ENCODE measurements at regions not wholly inside any gene's neighbourhood (a gene's known extent, or its start where the extent isn't known, plus 50 kb on each side); places are given as distances from the start of the nearest gene placed in this dataset.

- H3K9me3 ChIP-seq (replicated peaks; ENCODE audit: control insufficient read depth, low read depth, low read length), result no peaks in the 10 kb centered on the region
- WGBS (ENCODE audit: insufficient coverage), result no CpG with 5 or more reads among the region's 6 CpGs
- H3K4me3 ChIP-seq (ENCODE audit: low read length), result no peak overlapping the region
- peak; percentile 87 for DNase-seq
- H3K4me1 ChIP-seq (ENCODE audit: control insufficient read depth, insufficient read depth, low read length), result peaks cover 6% of the 10 kb centered on the region
- no peaks in the 10 kb centered on the region for H3K27me3 ChIP-seq (ENCODE audit: control insufficient read depth, insufficient read depth, low read length)
- H3K27ac ChIP-seq (ENCODE audit: low read length), result no peak overlapping the region
- no peaks in the 10 kb centered on the region for H3K36me3 ChIP-seq (ENCODE audit: control insufficient read depth, insufficient read depth, low read length)
Observed at GRCh38 chr3:30199096-30199759, 407.2 kb upstream of the TGFBR2 start.

GRCh38 chr3:30199855-30200254 is 406.5 kb upstream of the TGFBR2 start:
- Histone ChIP-seq H3K9me3 (replicated peaks; ENCODE audit: control insufficient read depth, low read depth, low read length) (no peaks in the 10 kb centered on the region), H3K4me3 (ENCODE audit: low read length) (no peak overlapping the region), H3K27ac (ENCODE audit: low read length) (peak overlapping the region; percentile 25), H3K27me3 (ENCODE audit: control insufficient read depth, insufficient read depth, low read length) (no peaks in the 10 kb centered on the region), H3K36me3 (ENCODE audit: control insufficient read depth, insufficient read depth, low read length) (no peaks in the 10 kb centered on the region), H3K4me1 (ENCODE audit: control insufficient read depth, insufficient read depth, low read length) (peaks cover 6% of the 10 kb centered on the region)
- DNase-seq, result peak; percentile 70
- WGBS (ENCODE audit: insufficient coverage), result no CpG with 5 or more reads among the region's 3 CpGs

GRCh38 chr3:30201715-30202114 is 404.7 kb upstream of the TGFBR2 start:
- Histone ChIP-seq H3K27ac (ENCODE audit: low read length) (no peak overlapping the region), H3K9me3 (replicated peaks; ENCODE audit: control insufficient read depth, low read depth, low read length) (no peaks in the 10 kb centered on the region), H3K4me3 (ENCODE audit: low read length) (no peak overlapping the region), H3K4me1 (ENCODE audit: control insufficient read depth, insufficient read depth, low read length) (peaks cover 6% of the 10 kb centered on the region), H3K27me3 (ENCODE audit: control insufficient read depth, insufficient read depth, low read length) (no peaks in the 10 kb centered on the region), H3K36me3 (ENCODE audit: control insufficient read depth, insufficient read depth, low read length) (no peaks in the 10 kb centered on the region)
- DNase-seq, result no peak

- Histone ChIP-seq H3K36me3 (ENCODE audit: control insufficient read depth, insufficient read depth, low read length) (no peaks in the 10 kb centered on the region), H3K9me3 (replicated peaks; ENCODE audit: control insufficient read depth, low read depth, low read length) (no peaks in the 10 kb centered on the region), H3K27ac (ENCODE audit: low read length) (no peak overlapping the region), H3K4me3 (ENCODE audit: low read length) (no peak overlapping the region), H3K4me1 (ENCODE audit: control insufficient read depth, insufficient read depth, low read length) (peaks cover 3% of the 10 kb centered on the region), H3K27me3 (ENCODE audit: control insufficient read depth, insufficient read depth, low read length) (no peaks in the 10 kb centered on the region)
- no peak for DNase-seq
- WGBS (ENCODE audit: insufficient coverage), result no CpG with 5 or more reads among the region's 2 CpGs
Observed at GRCh38 chr3:30203301-30203700, 403.1 kb upstream of the TGFBR2 start.

- Histone ChIP-seq H3K9me3 (replicated peaks; ENCODE audit: control insufficient read depth, low read depth, low read length) (no peaks in the 10 kb centered on the region), H3K27me3 (ENCODE audit: control insufficient read depth, insufficient read depth, low read length) (no peaks in the 10 kb centered on the region), H3K4me3 (ENCODE audit: low read length) (no peak overlapping the region), H3K27ac (ENCODE audit: low read length) (no peak overlapping the region), H3K4me1 (ENCODE audit: control insufficient read depth, insufficient read depth, low read length) (peaks cover 3% of the 10 kb centered on the region), H3K36me3 (ENCODE audit: control insufficient read depth, insufficient read depth, low read length) (no peaks in the 10 kb centered on the region)
- no peak for DNase-seq
Observed at GRCh38 chr3:30204126-30204525, 402.3 kb upstream of the TGFBR2 start.

- Histone ChIP-seq H3K27me3 (ENCODE audit: control insufficient read depth, insufficient read depth, low read length) (no peaks in the 10 kb centered on the region), H3K4me1 (ENCODE audit: control insufficient read depth, insufficient read depth, low read length) (no peaks in the 10 kb centered on the region), H3K9me3 (replicated peaks; ENCODE audit: control insufficient read depth, low read depth, low read length) (no peaks in the 10 kb centered on the region), H3K27ac (ENCODE audit: low read length) (no peak overlapping the region), H3K36me3 (ENCODE audit: control insufficient read depth, insufficient read depth, low read length) (no peaks in the 10 kb centered on the region), H3K4me3 (ENCODE audit: low read length) (no peak overlapping the region)
- DNase-seq, result no peak
- WGBS (ENCODE audit: insufficient coverage), result no CpG with 5 or more reads among the region's 1 CpG
Observed at GRCh38 chr3:30206051-30206450, 400.4 kb upstream of the TGFBR2 start.

GRCh38 chr3:30221619-30222018 is 384.8 kb upstream of the TGFBR2 start:
- Histone ChIP-seq H3K4me1 (ENCODE audit: control insufficient read depth, insufficient read depth, low read length) (no peaks in the 10 kb centered on the region), H3K27ac (ENCODE audit: low read length) (no peak overlapping the region), H3K27me3 (ENCODE audit: control insufficient read depth, insufficient read depth, low read length) (no peaks in the 10 kb centered on the region), H3K4me3 (ENCODE audit: low read length) (no peak overlapping the region), H3K36me3 (ENCODE audit: control insufficient read depth, insufficient read depth, low read length) (no peaks in the 10 kb centered on the region), H3K9me3 (replicated peaks; ENCODE audit: control insufficient read depth, low read depth, low read length) (no peaks in the 10 kb centered on the region)
- 67% methylated on average over 2 of the region's 3 CpGs for WGBS (ENCODE audit: insufficient coverage)
- DNase-seq, result no peak

GRCh38 chr3:30222441-30222840 is 384.0 kb upstream of the TGFBR2 start:
- DNase-seq, result no peak
- WGBS (ENCODE audit: insufficient coverage), result no CpG with 5 or more reads among the region's 2 CpGs
- H3K4me1 ChIP-seq (ENCODE audit: control insufficient read depth, insufficient read depth, low read length), result no peaks in the 10 kb centered on the region
- no peak overlapping the region for H3K4me3 ChIP-seq (ENCODE audit: low read length)
- H3K9me3 ChIP-seq (replicated peaks; ENCODE audit: control insufficient read depth, low read depth, low read length), result no peaks in the 10 kb centered on the region
- no peaks in the 10 kb centered on the region for H3K36me3 ChIP-seq (ENCODE audit: control insufficient read depth, insufficient read depth, low read length)
- no peak overlapping the region for H3K27ac ChIP-seq (ENCODE audit: low read length)
- no peaks in the 10 kb centered on the region for H3K27me3 ChIP-seq (ENCODE audit: control insufficient read depth, insufficient read depth, low read length)

GRCh38 chr3:30225021-30225420 is 381.4 kb upstream of the TGFBR2 start:
- DNase-seq, result no peak
- no peak overlapping the region for H3K27ac ChIP-seq (ENCODE audit: low read length)
- H3K4me1 ChIP-seq (ENCODE audit: control insufficient read depth, insufficient read depth, low read length), result no peaks in the 10 kb centered on the region
- H3K36me3 ChIP-seq (ENCODE audit: control insufficient read depth, insufficient read depth, low read length), result no peaks in the 10 kb centered on the region
- no peaks in the 10 kb centered on the region for H3K27me3 ChIP-seq (ENCODE audit: control insufficient read depth, insufficient read depth, low read length)
- no peaks in the 10 kb centered on the region for H3K9me3 ChIP-seq (replicated peaks; ENCODE audit: control insufficient read depth, low read depth, low read length)
- WGBS (ENCODE audit: insufficient coverage), result no CpG with 5 or more reads among the region's 2 CpGs
- H3K4me3 ChIP-seq (ENCODE audit: low read length), result no peak overlapping the region

- Histone ChIP-seq H3K27ac (ENCODE audit: low read length) (no peak overlapping the region), H3K36me3 (ENCODE audit: control insufficient read depth, insufficient read depth, low read length) (no peaks in the 10 kb centered on the region), H3K4me3 (ENCODE audit: low read length) (no peak overlapping the region), H3K27me3 (ENCODE audit: control insufficient read depth, insufficient read depth, low read length) (no peaks in the 10 kb centered on the region), H3K9me3 (replicated peaks; ENCODE audit: control insufficient read depth, low read depth, low read length) (no peaks in the 10 kb centered on the region), H3K4me1 (ENCODE audit: control insufficient read depth, insufficient read depth, low read length) (no peaks in the 10 kb centered on the region)
- no peak for DNase-seq
- 78% methylated on average over 5 of the region's 7 CpGs for WGBS (ENCODE audit: insufficient coverage)
Observed at GRCh38 chr3:30226601-30227151, 379.7 kb upstream of the TGFBR2 start.
